Naive thymus-derived CD4-positive, alpha-beta T cell (primary cell): ENCODE measurements at regions not wholly inside any gene's neighbourhood (a gene's known extent, or its start where the extent isn't known, plus 50 kb on each side); places are given as distances from the start of the nearest gene placed in this dataset.
A peak's percentile ranks its signal among the peaks of the same experiment; 100 is the strongest.

Experiments used
- ATAC-seq: fragments of 150-1000 bp; cut with Tn5 transposase; 2 replicates; pipeline ENCODE4 v1.10.0; 2021; ENCODE audit warnings: mild to moderate bottlenecking, moderate library complexity
- CTCF ChIA-PET: fragments of 350-600 bp; sonication (Branson Sonifier 250); formaldehyde crosslinking; loops from one replicate; lab custom pipeline; 2021; ENCODE audit warnings: antibody characterized with exemption; lab: Charles Lee
- POLR2A ChIA-PET: fragments of 350-600 bp; sonication (Branson Sonifier 250); formaldehyde crosslinking; loops from one replicate; lab custom pipeline; 2021; ENCODE audit warnings: antibody characterized with exemption, inconsistent platforms; lab: Charles Lee
- DNase-seq, 9 donors: peaks; one replicate each; pipeline versions ENCODE4 v3.0.0 to v3.0.0-alpha.2; 2020 to 2022; ENCODE audit warnings: mixed read lengths in 1 of 9
- H3K27ac ChIP-seq: one replicate; pipeline ENCODE4 v1.7.0; 2013; ENCODE audit warnings: mild to moderate bottlenecking, low read depth, low read length, moderate library complexity
- H3K27me3 ChIP-seq, 2 donors: one replicate each; pipeline ENCODE4 v1.7.0; 2013; ENCODE audit warnings: low read length in 2 of 2, mild to moderate bottlenecking in 2 of 2, moderate library complexity in 2 of 2; ENCODE audit not compliant: control insufficient read depth in 2 of 2, insufficient read depth in 2 of 2
- H3K36me3 ChIP-seq, 3 experiments: 1 replicate in 2 of 3; 2 replicates in 1 of 3; pipeline ENCODE4 v1.7.0; 2013; ENCODE audit warnings: low read length in 3 of 3, mild to moderate bottlenecking in 3 of 3, moderate library complexity in 1 of 3; ENCODE audit not compliant: insufficient read depth in 3 of 3, control insufficient read depth in 2 of 3
- H3K4me1 ChIP-seq, 2 donors: one replicate each; pipeline ENCODE4 v1.7.0; 2013; ENCODE audit warnings: low read length in 2 of 2, mild to moderate bottlenecking in 2 of 2, moderate library complexity in 1 of 2; ENCODE audit not compliant: control insufficient read depth in 2 of 2, insufficient read depth in 2 of 2
- H3K4me3 ChIP-seq: 2 replicates; pipeline ENCODE4 v1.7.0; 2013; ENCODE audit warnings: mild to moderate bottlenecking, low read length
- H3K9me3 ChIP-seq, 3 experiments: 1 replicate in 2 of 3; 2 replicates in 1 of 3; pipeline ENCODE4 v1.7.0; 2013; ENCODE audit warnings: low read length in 3 of 3; ENCODE audit not compliant: control insufficient read depth in 2 of 3
- H3K27ac Mint-ChIP-seq, 9 donors: one replicate each; pipeline ENCODE4 v1.8.0; 2020 to 2022; ENCODE audit warnings: mixed read lengths in 9 of 9, mild to moderate bottlenecking in 8 of 9, moderate library complexity in 5 of 9, inconsistent platforms in 2 of 9
- H3K27me3 Mint-ChIP-seq, 5 donors: one replicate each; pipeline ENCODE4 v1.8.0; 2021 to 2022; ENCODE audit warnings: mixed read lengths in 5 of 5, mild to moderate bottlenecking in 1 of 5
- H3K36me3 Mint-ChIP-seq, 5 donors: one replicate each; pipeline ENCODE4 v1.8.0; 2020 to 2022; ENCODE audit warnings: mixed read lengths in 5 of 5, mild to moderate bottlenecking in 3 of 5, inconsistent platforms in 1 of 5
- H3K4me1 Mint-ChIP-seq, 7 donors: one replicate each; pipeline ENCODE4 v1.8.0; 2020 to 2022; ENCODE audit warnings: mixed read lengths in 7 of 7, mild to moderate bottlenecking in 3 of 7, inconsistent platforms in 1 of 7
- H3K4me3 Mint-ChIP-seq, 10 donors: one replicate each; pipeline ENCODE4 v1.8.0; 2020 to 2022; ENCODE audit warnings: mild to moderate bottlenecking in 10 of 10, mixed read lengths in 10 of 10, moderate library complexity in 6 of 10, inconsistent platforms in 2 of 10
- H3K9me3 Mint-ChIP-seq, 11 donors: one replicate each; pipeline ENCODE4 v1.8.0; 2020 to 2022; ENCODE audit warnings: mixed read lengths in 11 of 11, mild to moderate bottlenecking in 4 of 11, inconsistent platforms in 1 of 11, moderate library complexity in 1 of 11
- intact Hi-C, 2 donors: fragments of 100-400 bp; cut with micrococcal nuclease; formaldehyde crosslinking; loops; one replicate each; pipeline ENCODE4 v1.15.1; 2023

DNA sequence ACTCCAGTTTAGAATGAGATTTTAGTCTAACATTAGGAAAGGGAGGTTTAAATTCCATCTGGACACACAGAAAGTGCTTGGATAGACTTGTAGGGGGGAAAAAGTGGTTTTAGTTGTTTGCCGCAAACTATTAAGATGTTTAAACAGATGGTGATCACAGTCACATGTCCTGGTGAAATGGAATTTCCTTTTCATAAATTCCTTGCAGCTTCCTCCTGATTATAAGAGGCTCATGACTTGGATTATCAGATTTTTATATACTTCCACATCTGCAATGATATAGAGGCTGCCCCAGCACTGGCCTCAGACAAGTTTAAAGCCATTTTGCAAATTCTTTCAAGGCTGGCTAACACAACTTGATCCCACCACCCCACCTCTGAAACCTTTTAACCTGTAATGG lies 106.4 kb upstream of the ARMC3 start:
- H3K9me3 Mint-ChIP-seq: no peaks in the 10 kb centered on the region
- ChIA-PET POLR2A (no interaction called here), CTCF (no interaction called here)
- H3K27me3 ChIP-seq: no peaks in the 10 kb centered on the region
- H3K4me1 ChIP-seq: no peaks in the 10 kb centered on the region
- no peak overlapping the region for H3K4me3 ChIP-seq
- no peaks in the 10 kb centered on the region for H3K9me3 ChIP-seq
- H3K27ac ChIP-seq: no peak overlapping the region
- H3K36me3 ChIP-seq: no peaks in the 10 kb centered on the region
- H3K4me1 Mint-ChIP-seq: peaks cover 0 to 5% (median 0%) of the 10 kb centered on the region in 7 donors
- intact Hi-C loops: no loop called here
- H3K27me3 Mint-ChIP-seq: peaks cover 0 to 9% (median 0%) of the 10 kb centered on the region in 5 donors
- no peak overlapping the region for H3K27ac Mint-ChIP-seq
- DNase-seq (no peak), ATAC-seq (no peak)
- H3K36me3 Mint-ChIP-seq: peaks cover 0 to 3% (median 0%) of the 10 kb centered on the region in 5 donors
- H3K4me3 Mint-ChIP-seq: no peak overlapping the region

DNA sequence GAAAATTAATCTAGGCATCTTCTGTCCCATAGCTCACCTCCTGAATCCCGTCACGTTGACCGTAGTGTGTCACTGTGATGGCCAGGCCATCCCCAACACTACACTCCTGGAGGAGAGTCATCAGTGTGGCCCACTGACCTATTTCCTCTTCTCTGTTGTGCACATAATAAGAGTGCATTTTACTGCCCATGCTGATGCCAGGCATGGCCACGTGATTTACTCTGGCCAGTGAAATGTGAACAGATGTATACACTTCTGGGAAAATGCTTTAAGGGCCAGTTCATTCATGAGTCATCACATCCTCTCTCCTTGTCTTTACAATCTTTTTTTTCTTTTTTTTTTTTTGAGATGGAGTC lies 101.9 kb upstream of the PIP4K2A start:
- no peak overlapping the region for H3K27ac Mint-ChIP-seq
- H3K27ac ChIP-seq: no peak overlapping the region
- ChIA-PET CTCF (no interaction called here), POLR2A (no interaction called here)
- H3K27me3 Mint-ChIP-seq: peaks cover 0 to 8% (median 0%) of the 10 kb centered on the region in 5 donors
- no peaks in the 10 kb centered on the region for H3K4me1 ChIP-seq
- peaks cover 0 to 6% (median 0%) of the 10 kb centered on the region in 5 donors for H3K36me3 Mint-ChIP-seq
- DNase-seq (no peak), ATAC-seq (peak; percentile 56)
- no peak overlapping the region for H3K4me3 ChIP-seq
- H3K4me3 Mint-ChIP-seq: no peak overlapping the region
- H3K36me3 ChIP-seq: no peaks in the 10 kb centered on the region
- intact Hi-C loops: no loop called here
- H3K9me3 ChIP-seq: no peaks in the 10 kb centered on the region
- H3K9me3 Mint-ChIP-seq: peaks cover 0 to 5% (median 0%) of the 10 kb centered on the region in 11 donors
- no peaks in the 10 kb centered on the region for H3K27me3 ChIP-seq
- H3K4me1 Mint-ChIP-seq: peaks cover 0 to 5% (median 0%) of the 10 kb centered on the region in 7 donors

DNA sequence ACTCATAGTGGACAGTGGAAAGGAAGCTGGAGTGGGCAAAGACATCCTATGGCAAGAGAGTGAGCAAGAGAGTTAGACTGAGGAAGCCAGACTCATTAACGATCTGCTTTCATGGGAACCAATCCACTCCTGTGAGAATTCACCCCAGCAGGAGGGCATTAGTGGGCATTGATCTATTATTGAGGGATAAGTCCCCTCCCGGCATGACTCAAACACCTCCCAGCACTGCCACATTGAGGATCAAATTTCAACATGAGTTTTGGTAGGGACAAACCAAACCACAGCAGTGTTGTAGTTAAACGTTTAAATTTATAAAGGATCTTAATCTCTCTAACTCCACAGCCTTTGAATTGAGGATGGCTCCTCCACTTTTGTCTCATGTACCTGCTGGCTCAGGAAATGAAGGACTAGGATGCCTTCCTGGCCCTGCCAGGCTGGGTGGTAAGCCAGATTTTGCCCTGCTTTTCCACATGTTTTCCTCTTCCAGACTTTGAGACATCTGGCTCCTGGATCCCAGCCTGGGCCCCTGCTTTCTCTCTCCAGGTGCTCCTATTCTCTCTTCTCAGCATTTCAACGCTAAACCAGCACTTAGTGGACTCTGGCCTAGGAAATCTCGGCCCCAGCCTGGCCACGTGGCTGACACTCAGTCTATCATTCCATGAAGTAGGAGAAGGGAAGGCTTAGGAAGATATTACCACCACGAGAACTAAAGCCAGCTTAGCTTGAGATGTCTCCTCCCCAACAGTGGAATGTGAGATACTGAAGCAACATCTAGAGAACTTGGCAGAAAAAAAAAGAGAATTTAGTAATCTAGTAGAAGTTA lies 96.5 kb upstream of the PIP4K2A start:
- Mint-ChIP-seq H3K36me3 (peaks cover 0 to 10% (median 0%) of the 10 kb centered on the region in 5 donors), H3K4me3 (no peak overlapping the region), H3K4me1 (peaks cover 0 to 4% (median 0%) of the 10 kb centered on the region in 7 donors), H3K27ac (no peak overlapping the region), H3K27me3 (peaks cover 0 to 8% (median 0%) of the 10 kb centered on the region in 5 donors), H3K9me3 (peaks cover 0 to 5% (median 3%) of the 10 kb centered on the region in 11 donors)
- intact Hi-C loops: no loop called here
- no peak for DNase-seq
- H3K4me3 ChIP-seq: no peak overlapping the region
- no peak overlapping the region for H3K27ac ChIP-seq
- POLR2A ChIA-PET: no interaction called here
- no peaks in the 10 kb centered on the region for H3K9me3 ChIP-seq
- no peaks in the 10 kb centered on the region for H3K4me1 ChIP-seq
- CTCF ChIA-PET: no interaction called here
- no peak for ATAC-seq
- H3K36me3 ChIP-seq: no peaks in the 10 kb centered on the region
- no peaks in the 10 kb centered on the region for H3K27me3 ChIP-seq

DNA sequence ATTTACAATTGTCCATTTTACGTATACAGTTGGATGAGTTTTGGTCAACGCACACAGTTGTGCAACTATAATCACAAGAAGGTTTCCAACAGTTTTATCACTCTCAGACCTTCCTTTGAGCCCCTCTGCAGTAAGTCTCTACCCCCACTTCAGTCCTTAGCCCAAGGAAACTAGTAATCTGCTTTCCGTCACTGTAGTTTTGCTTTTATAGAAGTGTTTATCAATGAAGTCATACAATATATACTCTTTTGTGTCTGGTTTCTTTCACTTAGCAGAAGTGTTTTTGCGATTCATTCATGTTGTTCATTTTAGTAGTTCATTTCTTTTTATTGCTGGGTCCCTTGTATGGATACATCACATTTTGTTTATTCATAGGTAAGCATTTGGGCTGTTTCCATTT lies 92.9 kb upstream of the PIP4K2A start:
- no peak for DNase-seq
- Mint-ChIP-seq H3K27ac (peak overlapping the region in 1 of 9 donors; percentile 0), H3K4me1 (peaks cover 0 to 4% (median 0%) of the 10 kb centered on the region in 7 donors), H3K36me3 (peaks cover 0 to 4% (median 0%) of the 10 kb centered on the region in 5 donors), H3K9me3 (peaks cover 0 to 5% (median 0%) of the 10 kb centered on the region in 11 donors), H3K4me3 (no peak overlapping the region), H3K27me3 (peaks cover 0 to 12% (median 0%) of the 10 kb centered on the region in 5 donors)
- intact Hi-C loops: no loop called here
- H3K4me3 ChIP-seq: no peak overlapping the region
- H3K9me3 ChIP-seq: no peaks in the 10 kb centered on the region
- no peaks in the 10 kb centered on the region for H3K27me3 ChIP-seq
- H3K4me1 ChIP-seq: no peaks in the 10 kb centered on the region
- no peak for ATAC-seq
- ChIA-PET CTCF (no interaction called here), POLR2A (no interaction called here)
- H3K27ac ChIP-seq: no peak overlapping the region
- H3K36me3 ChIP-seq: no peaks in the 10 kb centered on the region

DNA sequence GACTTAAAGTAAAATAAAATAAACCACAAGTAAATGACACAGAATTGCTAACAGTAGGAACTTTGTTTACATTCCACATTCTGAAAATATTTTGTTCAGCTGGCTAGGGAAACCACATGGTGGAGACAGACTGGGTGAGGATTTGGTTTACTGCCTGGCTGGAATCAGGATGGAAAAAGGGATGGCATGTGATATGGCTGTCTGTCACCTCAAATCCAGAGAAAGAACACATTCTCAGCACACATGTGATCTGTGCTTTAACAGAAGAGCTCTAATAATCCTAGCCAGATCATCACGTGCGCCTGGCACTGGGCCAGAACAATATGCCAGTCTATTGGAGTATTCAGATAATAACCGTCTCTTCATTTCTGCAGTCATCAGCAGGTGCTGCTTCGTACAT lies 90.9 kb upstream of the PIP4K2A start:
- H3K9me3 Mint-ChIP-seq: peaks cover 0 to 5% (median 0%) of the 10 kb centered on the region in 11 donors
- intact Hi-C loops: no loop called here
- H3K4me1 ChIP-seq: no peaks in the 10 kb centered on the region
- ATAC-seq (no peak), DNase-seq (no peak)
- ChIA-PET POLR2A (no interaction called here), CTCF (no interaction called here)
- H3K27ac ChIP-seq: no peak overlapping the region
- peaks cover 0 to 12% (median 0%) of the 10 kb centered on the region in 5 donors for H3K27me3 Mint-ChIP-seq
- H3K27ac Mint-ChIP-seq: no peak overlapping the region
- H3K4me1 Mint-ChIP-seq: peaks cover 0 to 4% (median 0%) of the 10 kb centered on the region in 7 donors
- no peaks in the 10 kb centered on the region for H3K9me3 ChIP-seq
- H3K27me3 ChIP-seq: no peaks in the 10 kb centered on the region
- no peak overlapping the region for H3K4me3 ChIP-seq
- no peaks in the 10 kb centered on the region for H3K36me3 ChIP-seq
- no peak overlapping the region for H3K4me3 Mint-ChIP-seq
- no peaks in the 10 kb centered on the region for H3K36me3 Mint-ChIP-seq

DNA sequence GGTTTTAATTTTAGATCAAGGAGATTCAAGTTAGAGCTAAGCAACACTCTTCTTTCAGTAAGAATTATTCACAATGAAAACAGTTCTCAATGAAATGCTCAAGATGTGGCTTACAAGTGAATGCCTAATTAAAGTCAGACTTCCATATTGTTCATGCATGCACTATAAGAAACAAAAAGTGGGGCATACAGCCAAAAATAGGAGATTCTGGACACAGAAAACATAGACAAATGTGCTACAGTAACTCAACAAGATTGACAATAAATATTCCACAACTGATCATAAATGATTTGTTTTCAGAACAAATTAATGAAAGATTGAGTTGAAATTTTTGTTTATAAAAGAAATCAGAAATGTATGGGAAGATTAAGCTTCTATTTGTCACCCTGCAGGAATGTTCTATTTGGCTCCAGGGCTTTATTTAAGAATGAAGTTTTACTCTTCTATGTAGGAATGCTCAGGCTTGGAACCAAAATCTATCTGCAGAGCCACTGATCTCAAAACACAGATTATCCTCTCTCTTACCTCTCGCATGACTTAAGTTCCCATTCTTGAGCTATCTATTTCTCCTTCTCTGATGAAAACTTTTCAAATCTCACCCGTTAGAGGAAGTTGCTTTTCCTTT lies 89.0 kb upstream of the PIP4K2A start:
- no peak overlapping the region for H3K4me3 Mint-ChIP-seq
- no peaks in the 10 kb centered on the region for H3K36me3 ChIP-seq
- no peaks in the 10 kb centered on the region for H3K4me1 ChIP-seq
- ChIA-PET POLR2A (no interaction called here), CTCF (no interaction called here)
- intact Hi-C loops: no loop called here
- H3K9me3 ChIP-seq: no peaks in the 10 kb centered on the region
- no peak overlapping the region for H3K27ac Mint-ChIP-seq
- peaks cover 0 to 2% (median 0%) of the 10 kb centered on the region in 11 donors for H3K9me3 Mint-ChIP-seq
- H3K4me3 ChIP-seq: no peak overlapping the region
- H3K36me3 Mint-ChIP-seq: no peaks in the 10 kb centered on the region
- H3K27me3 ChIP-seq: no peaks in the 10 kb centered on the region
- no peak for ATAC-seq
- peaks cover 0 to 4% (median 0%) of the 10 kb centered on the region in 7 donors for H3K4me1 Mint-ChIP-seq
- H3K27ac ChIP-seq: no peak overlapping the region
- peaks cover 0 to 13% (median 0%) of the 10 kb centered on the region in 5 donors for H3K27me3 Mint-ChIP-seq
- no peak for DNase-seq
